Upper lobe of left lung (tissue), 4 donors: ENCODE measurements at regions not wholly inside any gene's neighbourhood (a gene's known extent, or its start where the extent isn't known, plus 50 kb on each side); places are given as distances from the start of the nearest gene placed in this dataset.

Source experiments
- EP300 ChIP-seq, 4 donors: sonication (generic); formaldehyde crosslinking; IDR thresholded peaks; one replicate each; pipeline ENCODE4 v1.5.1; 2017; ENCODE audit warnings: antibody characterized with exemption in 4 of 4, control low read depth in 2 of 4
- POLR2A ChIP-seq, 4 donors: fragments of 450-650 bp; IDR thresholded peaks; one replicate each; pipeline ENCODE4 v1.5.1; 2016 to 2017; ENCODE audit warnings: antibody characterized with exemption in 4 of 4, mild to moderate bottlenecking in 2 of 4
- POLR2AphosphoS5 ChIP-seq, 2 donors: sonication (generic); formaldehyde crosslinking; IDR thresholded peaks; one replicate each; pipeline ENCODE4 v1.5.1; 2017; ENCODE audit warnings: antibody characterized with exemption in 2 of 2
- TF ChIP-seq, protein P1 (sequence below), 6 experiments: fragments of 450-650 bp in 4 of 6; fragments of 200-600 bp in 2 of 6; sonication (generic) in 2 of 6; IDR thresholded peaks; one replicate each; pipeline ENCODE4 v1.5.1; 2016 to 2019; ENCODE audit warnings: antibody characterized with exemption in 6 of 6

DNA sequence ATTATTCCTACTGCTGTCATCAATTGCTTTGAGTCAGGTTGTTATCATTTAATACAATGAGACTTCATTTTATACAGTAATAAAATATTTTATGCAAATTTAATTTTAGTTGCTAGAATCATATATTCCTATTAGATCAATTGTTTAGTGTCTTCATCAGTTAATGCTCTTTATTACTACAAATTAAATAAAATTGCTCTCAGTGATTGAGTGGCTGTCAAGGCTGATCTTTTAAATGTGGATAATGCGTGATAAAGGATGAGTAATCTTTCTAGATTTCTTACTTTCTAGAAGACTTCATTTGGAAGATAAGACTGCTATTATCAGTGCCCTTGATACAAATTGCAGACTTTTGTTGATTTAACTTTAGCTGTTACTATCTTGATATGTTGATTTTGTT, 59.6 kb upstream of the CDH2 start:
- TF ChIP-seq POLR2A (IDR thresholded peaks at IDR 0.05): no peak
- TF ChIP-seq POLR2AphosphoS5 (IDR thresholded peaks at IDR 0.05): no peak
- TF ChIP-seq, protein P1, sequence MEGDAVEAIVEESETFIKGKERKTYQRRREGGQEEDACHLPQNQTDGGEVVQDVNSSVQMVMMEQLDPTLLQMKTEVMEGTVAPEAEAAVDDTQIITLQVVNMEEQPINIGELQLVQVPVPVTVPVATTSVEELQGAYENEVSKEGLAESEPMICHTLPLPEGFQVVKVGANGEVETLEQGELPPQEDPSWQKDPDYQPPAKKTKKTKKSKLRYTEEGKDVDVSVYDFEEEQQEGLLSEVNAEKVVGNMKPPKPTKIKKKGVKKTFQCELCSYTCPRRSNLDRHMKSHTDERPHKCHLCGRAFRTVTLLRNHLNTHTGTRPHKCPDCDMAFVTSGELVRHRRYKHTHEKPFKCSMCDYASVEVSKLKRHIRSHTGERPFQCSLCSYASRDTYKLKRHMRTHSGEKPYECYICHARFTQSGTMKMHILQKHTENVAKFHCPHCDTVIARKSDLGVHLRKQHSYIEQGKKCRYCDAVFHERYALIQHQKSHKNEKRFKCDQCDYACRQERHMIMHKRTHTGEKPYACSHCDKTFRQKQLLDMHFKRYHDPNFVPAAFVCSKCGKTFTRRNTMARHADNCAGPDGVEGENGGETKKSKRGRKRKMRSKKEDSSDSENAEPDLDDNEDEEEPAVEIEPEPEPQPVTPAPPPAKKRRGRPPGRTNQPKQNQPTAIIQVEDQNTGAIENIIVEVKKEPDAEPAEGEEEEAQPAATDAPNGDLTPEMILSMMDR (IDR thresholded peaks at IDR 0.05): no peak
- TF ChIP-seq EP300 (IDR thresholded peaks at IDR 0.05): no peak
